B cell (primary cell): ENCODE measurements at regions not wholly inside any gene's neighbourhood (a gene's known extent, or its start where the extent isn't known, plus 50 kb on each side); places are given as distances from the start of the nearest gene placed in this dataset.

ENCODE experiments used
- ATAC-seq: fragments of 200-7000 bp; cut with Tn5 transposase; one replicate; pipeline ENCODE4 v1.10.0; 2021; ENCODE audit warnings: low read depth, mild to moderate bottlenecking, moderate number of reproducible peaks, moderate library complexity
- CTCF ChIA-PET: fragments of 350-600 bp; sonication (Branson Sonifier 250); formaldehyde crosslinking; loops from one replicate; lab custom pipeline; 2021; ENCODE audit warnings: antibody characterized with exemption, inconsistent platforms; lab: Charles Lee
- POLR2A ChIA-PET: fragments of 350-600 bp; sonication (Branson Sonifier 250); formaldehyde crosslinking; loops from one replicate; lab custom pipeline; 2021; ENCODE audit warnings: antibody characterized with exemption; lab: Charles Lee
- DNase-seq: peaks from one replicate; pipeline ENCODE4 v3.0.0; 2013
- H2AFZ ChIP-seq: 2 replicates; pipeline ENCODE4 v1.6.1; 2012; ENCODE audit warnings: mild to moderate bottlenecking, low read depth, low read length; ENCODE audit not compliant: insufficient read depth, poor library complexity, severe bottlenecking
- H3K27ac ChIP-seq, 2 donors: 1 replicate in 1 of 2; 2 replicates in 1 of 2; pipeline ENCODE4 v1.5.1; 2012 to 2013; ENCODE audit warnings: low read length in 2 of 2, mild to moderate bottlenecking in 2 of 2, moderate library complexity in 1 of 2
- H3K27me3 ChIP-seq, 4 experiments: fragments of 200-600 bp in 1 of 4; sonication (generic) in 1 of 4; replicated peaks in 1 of 4; 1 replicate in 2 of 4; 2 replicates in 2 of 4; pipeline versions ENCODE4 v1.6.1 to v1.7.0; 2013 to 2016; ENCODE audit warnings: low read length in 3 of 4, mild to moderate bottlenecking in 2 of 4, mixed read lengths in 1 of 4, moderate library complexity in 1 of 4; ENCODE audit not compliant: insufficient read depth in 4 of 4, control insufficient read depth in 3 of 4; ENCODE audit errors: control extremely low read depth in 1 of 4
- H3K36me3 ChIP-seq, 2 experiments: replicated peaks in 1 of 2; 1 replicate in 1 of 2; 2 replicates in 1 of 2; pipeline versions ENCODE4 v1.6.1 to v1.7.1; 2013; ENCODE audit warnings: low read length in 1 of 2; ENCODE audit not compliant: insufficient read depth in 2 of 2, control insufficient read depth in 1 of 2; ENCODE audit errors: control extremely low read depth in 1 of 2, extremely low read depth in 1 of 2
- H3K4me1 ChIP-seq, 2 donors: fragments of 200-600 bp in 1 of 2; sonication (generic) in 1 of 2; 1 replicate in 1 of 2; 2 replicates in 1 of 2; pipeline versions ENCODE4 v1.5.1 to v1.6.1; 2013 to 2017; ENCODE audit warnings: low read length in 2 of 2; ENCODE audit not compliant: control insufficient read depth in 2 of 2, insufficient read depth in 2 of 2
- H3K4me2 ChIP-seq: replicated peaks from 2 replicates; pipeline ENCODE3; 2012; ENCODE audit warnings: mild to moderate bottlenecking, low read depth, low read length; ENCODE audit not compliant: poor library complexity, severe bottlenecking
- H3K4me3 ChIP-seq, 5 experiments: fragments of 200-600 bp in 1 of 5; sonication (generic) in 1 of 5; 1 replicate in 3 of 5; 2 replicates in 2 of 5; pipeline versions ENCODE4 v1.5.1 to v1.7.0; 2011 to 2016; ENCODE audit warnings: low read length in 4 of 5, mild to moderate bottlenecking in 4 of 5, low read depth in 2 of 5, control low read depth in 1 of 5, moderate library complexity in 1 of 5; ENCODE audit not compliant: insufficient read depth in 1 of 5; ENCODE audit errors: control extremely low read depth in 1 of 5, extremely low read depth in 1 of 5
- H3K79me2 ChIP-seq: fragments of 200-600 bp; sonication (generic); one replicate; pipeline ENCODE4 v1.6.0; 2016; ENCODE audit warnings: low read length; ENCODE audit not compliant: control insufficient read depth, insufficient read depth
- H3K9ac ChIP-seq: fragments of 200-600 bp; sonication (generic); 2 replicates; pipeline ENCODE4 v1.6.1; 2017; ENCODE audit warnings: mild to moderate bottlenecking, low read length, moderate library complexity
- H3K9me3 ChIP-seq, 3 donors: one replicate each; pipeline versions ENCODE4 v1.6.1 to v1.7.1; 2013; ENCODE audit warnings: low read length in 2 of 3; ENCODE audit not compliant: control insufficient read depth in 2 of 3, insufficient read depth in 1 of 3; ENCODE audit errors: control extremely low read depth in 1 of 3
- H4K20me1 ChIP-seq: 2 replicates; pipeline ENCODE4 v1.6.0; 2012; ENCODE audit warnings: mild to moderate bottlenecking, low read length; ENCODE audit not compliant: insufficient read depth, control insufficient read depth, poor library complexity, severe bottlenecking
- H3K27ac Mint-ChIP-seq: one replicate; pipeline ENCODE4 v1.8.0; 2021; ENCODE audit warnings: mixed read lengths
- H3K27me3 Mint-ChIP-seq: one replicate; pipeline ENCODE4 v1.8.0; 2021; ENCODE audit warnings: mixed read lengths
- H3K4me1 Mint-ChIP-seq: one replicate; pipeline ENCODE4 v1.8.0; 2021; ENCODE audit warnings: mixed read lengths
- H3K4me3 Mint-ChIP-seq: one replicate; pipeline ENCODE4 v1.8.0; 2021; ENCODE audit warnings: mixed read lengths
- H3K9me3 Mint-ChIP-seq: one replicate; pipeline ENCODE4 v1.8.0; 2022; ENCODE audit warnings: mixed read lengths; ENCODE audit not compliant: insufficient read depth
- EZH2 ChIP-seq: IDR thresholded peaks from 2 replicates; pipeline ENCODE4 v1.6.1; 2012; ENCODE audit warnings: borderline replicate concordance, low read depth, mild to moderate bottlenecking, moderate library complexity, low read length; ENCODE audit not compliant: insufficient read depth, poor library complexity, severe bottlenecking
- WGBS: methylation state at CpG from one replicate; pipeline ENCODE4 v1.1.5; 2013; ENCODE audit warnings: missing lambda C conversion rate; ENCODE audit not compliant: insufficient coverage; 5-methylcytosine and 5-hydroxymethylcytosine counted together
- intact Hi-C: fragments of 100-400 bp; cut with micrococcal nuclease; formaldehyde crosslinking; loops from one replicate; pipeline ENCODE4 v1.10.0; 2022
- TF ChIP-seq, protein P1 (sequence below): fragments of 200-600 bp; IDR thresholded peaks from one replicate; pipeline ENCODE4 v1.8.0; 2022; ENCODE audit warnings: antibody characterized with exemption, mild to moderate bottlenecking

DNA sequence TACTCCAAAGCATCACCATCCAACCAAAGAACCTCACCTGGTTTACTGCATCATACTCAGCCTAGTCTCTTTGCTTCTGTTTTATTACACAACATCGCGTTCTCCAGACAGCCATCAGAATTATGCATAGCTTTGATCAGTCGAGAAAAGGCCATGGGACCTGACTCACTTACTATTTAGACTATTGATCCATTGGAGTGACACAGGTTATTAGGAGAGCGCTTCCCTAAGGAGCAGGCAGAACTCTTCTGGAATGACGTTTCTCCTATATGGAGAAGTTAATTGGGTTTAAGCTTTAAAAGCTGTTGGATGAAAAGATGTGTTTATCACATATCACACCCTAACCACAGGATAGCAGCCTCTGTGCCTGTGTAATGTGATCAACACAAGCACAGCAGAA is 649.1 kb upstream of the SLC10A2 start:
- no peak overlapping the region for H3K27ac Mint-ChIP-seq
- no CpG with 5 or more reads among the region's 5 CpGs for WGBS
- H3K79me2 ChIP-seq, result no peaks in the 10 kb centered on the region
- TF ChIP-seq, protein P1, sequence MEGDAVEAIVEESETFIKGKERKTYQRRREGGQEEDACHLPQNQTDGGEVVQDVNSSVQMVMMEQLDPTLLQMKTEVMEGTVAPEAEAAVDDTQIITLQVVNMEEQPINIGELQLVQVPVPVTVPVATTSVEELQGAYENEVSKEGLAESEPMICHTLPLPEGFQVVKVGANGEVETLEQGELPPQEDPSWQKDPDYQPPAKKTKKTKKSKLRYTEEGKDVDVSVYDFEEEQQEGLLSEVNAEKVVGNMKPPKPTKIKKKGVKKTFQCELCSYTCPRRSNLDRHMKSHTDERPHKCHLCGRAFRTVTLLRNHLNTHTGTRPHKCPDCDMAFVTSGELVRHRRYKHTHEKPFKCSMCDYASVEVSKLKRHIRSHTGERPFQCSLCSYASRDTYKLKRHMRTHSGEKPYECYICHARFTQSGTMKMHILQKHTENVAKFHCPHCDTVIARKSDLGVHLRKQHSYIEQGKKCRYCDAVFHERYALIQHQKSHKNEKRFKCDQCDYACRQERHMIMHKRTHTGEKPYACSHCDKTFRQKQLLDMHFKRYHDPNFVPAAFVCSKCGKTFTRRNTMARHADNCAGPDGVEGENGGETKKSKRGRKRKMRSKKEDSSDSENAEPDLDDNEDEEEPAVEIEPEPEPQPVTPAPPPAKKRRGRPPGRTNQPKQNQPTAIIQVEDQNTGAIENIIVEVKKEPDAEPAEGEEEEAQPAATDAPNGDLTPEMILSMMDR, result no peak
- no peak for TF ChIP-seq EZH2
- H3K4me3 ChIP-seq, result no peak overlapping the region
- peaks cover 5% of the 10 kb centered on the region for H3K9me3 Mint-ChIP-seq
- no peaks in the 10 kb centered on the region for H3K4me1 Mint-ChIP-seq
- CTCF ChIA-PET, result no interaction called here
- H3K36me3 ChIP-seq, result no peaks in the 10 kb centered on the region
- no peaks in the 10 kb centered on the region for H3K27me3 ChIP-seq
- H3K27ac ChIP-seq, result no peak overlapping the region
- H3K4me3 Mint-ChIP-seq, result no peak overlapping the region
- DNase-seq (no peak), ATAC-seq (no peak)
- no peak overlapping the region for H3K4me2 ChIP-seq
- H3K9me3 ChIP-seq, result no peaks in the 10 kb centered on the region
- POLR2A ChIA-PET, result no interaction called here
- H3K4me1 ChIP-seq, result no peaks in the 10 kb centered on the region
- no peak overlapping the region for H2AFZ ChIP-seq
- H3K9ac ChIP-seq, result no peak overlapping the region
- H4K20me1 ChIP-seq, result no peaks in the 10 kb centered on the region
- intact Hi-C loops, result no loop called here
- no peaks in the 10 kb centered on the region for H3K27me3 Mint-ChIP-seq

DNA sequence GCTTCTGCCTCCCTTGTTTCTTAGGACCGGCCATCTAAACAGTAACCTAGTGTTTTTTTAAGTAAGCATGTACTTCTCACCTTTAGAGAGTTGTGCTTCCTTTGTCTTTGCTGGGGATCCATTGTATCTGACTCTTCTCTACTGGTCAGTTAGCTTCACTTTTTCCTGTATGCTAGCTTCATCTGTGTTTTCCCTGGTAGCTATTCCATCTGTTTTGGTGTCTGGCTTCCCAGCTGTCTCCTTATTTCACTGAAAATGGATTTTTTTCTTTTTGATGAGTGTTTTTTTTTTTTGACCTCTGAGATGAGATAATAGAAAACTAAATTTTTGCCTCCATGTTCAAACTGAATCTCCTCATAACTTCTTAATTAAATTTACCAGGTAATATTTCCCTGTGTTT is 637.0 kb upstream of the SLC10A2 start:
- intact Hi-C loops, result no loop called here
- no peaks in the 10 kb centered on the region for H3K36me3 ChIP-seq
- no peak overlapping the region for H3K27ac Mint-ChIP-seq

More for the DNA sequence above, 637.0 kb upstream of the SLC10A2 start:
- Histone ChIP-seq H3K4me1 (no peaks in the 10 kb centered on the region), H2AFZ (no peak overlapping the region), H3K27ac (no peak overlapping the region), H3K79me2 (no peaks in the 10 kb centered on the region), H3K4me3 (no peak overlapping the region), H4K20me1 (no peaks in the 10 kb centered on the region), H3K4me2 (no peak overlapping the region), H3K27me3 (no peaks in the 10 kb centered on the region), H3K9ac (no peak overlapping the region), H3K9me3 (no peaks in the 10 kb centered on the region)
- H3K27me3 Mint-ChIP-seq, result no peaks in the 10 kb centered on the region
- CTCF ChIA-PET, result no interaction called here
- TF ChIP-seq, protein P1, result no peak
- TF ChIP-seq EZH2, result no peak
- H3K9me3 Mint-ChIP-seq, result no peaks in the 10 kb centered on the region
- no CpG with 5 or more reads among the region's 1 CpG for WGBS
- DNase-seq (no peak), ATAC-seq (no peak)
- POLR2A ChIA-PET, result no interaction called here
- no peak overlapping the region for H3K4me3 Mint-ChIP-seq
- H3K4me1 Mint-ChIP-seq, result no peaks in the 10 kb centered on the region
